HCT116 (cell line): ENCODE measurements at regions not wholly inside any gene's neighbourhood (a gene's known extent, or its start where the extent isn't known, plus 50 kb on each side); places are given as distances from the start of the nearest gene placed in this dataset.

ENCODE experiments used
- ATAC-seq: fragments of 200-7000 bp; cut with Tn5 transposase; 2 replicates; pipeline ENCODE4 v1.9.1; 2020; ENCODE audit warnings: mild to moderate bottlenecking, moderate library complexity
- BruUV-seq: library from RNA; stranded (reverse); fragments of 400-500 nt; replicated peaks from 2 replicates; lab custom pipeline; 2021; lab: Mats Ljungman, UMichigan
- CTCF ChIA-PET: fragments of 300-600 bp; sonication (Branson Sonifier 250); formaldehyde crosslinking; loops from one replicate; lab custom pipeline; 2021; ENCODE audit warnings: antibody characterized with exemption; lab: Charles Lee
- POLR2A ChIA-PET: fragments of 300-600, 350-600 bp; sonication (Branson Sonifier 250); formaldehyde crosslinking; loops from one replicate; lab custom pipeline; 2021; ENCODE audit warnings: antibody characterized with exemption; lab: Charles Lee
- RAD21 ChIA-PET, 2 experiments: fragments of 300-600 bp; sonication (Branson Sonifier 250); formaldehyde crosslinking; loops; one replicate each; lab custom pipeline; 2023; ENCODE audit warnings: low total read pairs in 2 of 2; ENCODE audit not compliant: uncharacterized antibody in 2 of 2, unreplicated experiment in 2 of 2, low non-redundant PET in 1 of 2; lab: Charles Lee
- DNase-seq: peaks from one replicate; pipeline ENCODE4 v3.0.0-alpha.2; 2010; ENCODE audit warnings: low read depth, low spot score
- H2AFZ ChIP-seq: fragments of 200-600 bp; shearing (Covaris generic), sonication (generic); 2 replicates; pipeline ENCODE4 v1.6.1; 2017; ENCODE audit warnings: low read depth, mixed run types, mixed read lengths, antibody characterized with exemption, low read length; ENCODE audit not compliant: poor library complexity, severe bottlenecking
- H3K27ac ChIP-seq: 2 replicates; pipeline ENCODE4 v1.5.1; 2012; ENCODE audit warnings: low read depth, low read length
- H3K27me3 ChIP-seq: fragments of 200-600 bp; sonication (generic); 2 replicates; pipeline ENCODE4 v1.6.1; 2016; ENCODE audit warnings: mixed run types, low read length, mixed read lengths; ENCODE audit not compliant: insufficient read depth
- H3K36me3 ChIP-seq, 2 experiments: fragments of 200-500 bp in 1 of 2; fragments of 200-600 bp in 1 of 2; sonication (Bioruptor generic) in 1 of 2; sonication (generic) in 1 of 2; 2 replicates each; pipeline versions ENCODE4 v1.5.1 to v1.6.1; 2014 to 2016; ENCODE audit warnings: low read length in 2 of 2, inconsistent platforms in 1 of 2, mixed read lengths in 1 of 2, mixed run types in 1 of 2; ENCODE audit not compliant: insufficient read depth in 2 of 2, control insufficient read depth in 1 of 2
- H3K4me1 ChIP-seq, 2 experiments: fragments of 200-600 bp in 1 of 2; sonication (generic) in 1 of 2; 2 replicates each; pipeline versions ENCODE4 v1.5.1 to v1.6.1; 2012 to 2017; ENCODE audit warnings: low read length in 2 of 2, inconsistent platforms in 1 of 2, mild to moderate bottlenecking in 1 of 2, mixed read lengths in 1 of 2, mixed run types in 1 of 2, moderate library complexity in 1 of 2; ENCODE audit not compliant: insufficient read depth in 2 of 2, control insufficient read depth in 1 of 2
- H3K4me2 ChIP-seq: fragments of 200-600 bp; sonication (generic); 2 replicates; pipeline ENCODE4 v1.6.1; 2017; ENCODE audit warnings: mixed run types, low read length, mixed read lengths
- H3K4me3 ChIP-seq, 2 experiments: fragments of 200-600 bp in 1 of 2; sonication (generic) in 1 of 2; replicated peaks in 1 of 2; 2 replicates each; pipeline ENCODE4 v1.5.1; 2011 to 2016; ENCODE audit warnings: low read length in 2 of 2, control low read depth in 1 of 2, low read depth in 1 of 2, mild to moderate bottlenecking in 1 of 2, mixed read lengths in 1 of 2, mixed run types in 1 of 2
- H3K79me2 ChIP-seq: fragments of 200-600 bp; sonication (generic); 2 replicates; pipeline ENCODE4 v1.6.1; 2017; ENCODE audit warnings: mild to moderate bottlenecking, mixed run types, low read length, moderate library complexity, mixed read lengths; ENCODE audit not compliant: insufficient read depth
- H3K9ac ChIP-seq: fragments of 200-600 bp; sonication (generic); 2 replicates; pipeline ENCODE4 v1.6.1; 2016; ENCODE audit warnings: low read length, mixed read lengths
- H3K9me2 ChIP-seq: fragments of 200-600 bp; sonication (generic), shearing (Covaris generic); 2 replicates; pipeline ENCODE4 v1.6.1; 2017; ENCODE audit warnings: mixed run types, mild to moderate bottlenecking, moderate library complexity; ENCODE audit not compliant: insufficient read depth
- H3K9me3 ChIP-seq, 2 experiments: fragments of 200-500 bp in 1 of 2; fragments of 200-600 bp in 1 of 2; sonication (Bioruptor generic) in 1 of 2; sonication (generic) in 1 of 2; 2 replicates each; pipeline ENCODE4 v1.6.1; 2014 to 2017; ENCODE audit warnings: low read length in 2 of 2, mixed read lengths in 2 of 2, inconsistent platforms in 1 of 2, low read depth in 1 of 2, mild to moderate bottlenecking in 1 of 2, mixed run types in 1 of 2, moderate library complexity in 1 of 2; ENCODE audit not compliant: control insufficient read depth in 1 of 2, insufficient read depth in 1 of 2
- H4K20me1 ChIP-seq: fragments of 200-600 bp; sonication (generic), shearing (Covaris generic); 2 replicates; pipeline ENCODE4 v1.6.1; 2017; ENCODE audit warnings: mixed run types, mild to moderate bottlenecking, moderate library complexity; ENCODE audit not compliant: insufficient read depth
- ATF3 ChIP-seq: IDR thresholded peaks from 2 replicates; pipeline ENCODE4 v1.6.1; 2012
- CBX3 ChIP-seq: IDR thresholded peaks from 2 replicates; pipeline ENCODE4 v1.6.1; 2012; ENCODE audit warnings: low read depth
- CEBPB ChIP-seq: IDR thresholded peaks from 2 replicates; pipeline ENCODE4 v1.6.1; 2012; ENCODE audit warnings: low read depth
- CTCF ChIP-seq, 3 experiments: fragments of 200-600 bp in 1 of 3; sonication (generic) in 1 of 3; IDR thresholded peaks in 2 of 3; conservative IDR thresholded peaks in 1 of 3; 2 replicates each; pipeline ENCODE4 v1.5.1; 2012 to 2017; ENCODE audit warnings: low read depth in 2 of 3, low read length in 2 of 3, antibody characterized with exemption in 1 of 3, borderline replicate concordance in 1 of 3, control low read depth in 1 of 3, mild to moderate bottlenecking in 1 of 3, mixed read lengths in 1 of 3, mixed run types in 1 of 3, moderate library complexity in 1 of 3; ENCODE audit not compliant: insufficient read depth in 1 of 3
- EGR1 ChIP-seq: IDR thresholded peaks from 2 replicates; pipeline ENCODE4 v1.6.1; 2012; ENCODE audit warnings: low read depth
- EZH2phosphoT487 ChIP-seq: fragments of 200-600 bp; IDR thresholded peaks from 2 replicates; pipeline ENCODE4 v1.6.1; 2018; ENCODE audit warnings: antibody characterized with exemption, borderline replicate concordance
- JUND ChIP-seq: IDR thresholded peaks from 2 replicates; pipeline ENCODE4 v1.6.1; 2012
- POLR2AphosphoS5 ChIP-seq: IDR thresholded peaks from 2 replicates; pipeline ENCODE4 v1.6.1; 2011; ENCODE audit warnings: mild to moderate bottlenecking, low read depth, low read length, moderate library complexity
- REST ChIP-seq: IDR thresholded peaks from 2 replicates; pipeline ENCODE4 v1.6.1; 2012; ENCODE audit warnings: low read depth
- SP1 ChIP-seq: IDR thresholded peaks from 2 replicates; pipeline ENCODE4 v1.6.1; 2012; ENCODE audit warnings: low read depth
- TCF7L2 ChIP-seq: IDR thresholded peaks from 2 replicates; pipeline ENCODE4 v1.7.0; 2011; ENCODE audit warnings: borderline replicate concordance, inconsistent platforms; ENCODE audit not compliant: insufficient read depth, insufficient read length; ENCODE audit errors: extremely low read depth
- YY1 ChIP-seq: IDR thresholded peaks from 2 replicates; pipeline ENCODE4 v1.6.1; 2011; ENCODE audit warnings: low read length, low read depth, moderate library complexity, mild to moderate bottlenecking; ENCODE audit not compliant: insufficient replicate concordance; ENCODE audit errors: extremely low read depth
- ZFX ChIP-seq: fragments of 450-650 bp; IDR thresholded peaks from 2 replicates; pipeline ENCODE4 v1.6.1; 2017
- intact Hi-C: fragments of 100-400 bp; cut with micrococcal nuclease; formaldehyde crosslinking; loops from 2 replicates; pipeline ENCODE4 v1.10.0; 2022

- Histone ChIP-seq H3K9me2 (no peaks in the 10 kb centered on the region), H3K9ac (no peak overlapping the region), H3K27ac (no peak overlapping the region), H3K27me3 (no peaks in the 10 kb centered on the region), H2AFZ (no peak overlapping the region), H3K4me2 (no peak overlapping the region), H3K4me1 (no peaks in the 10 kb centered on the region), H3K4me3 (no peak overlapping the region), H3K36me3 (no peaks in the 10 kb centered on the region), H4K20me1 (no peaks in the 10 kb centered on the region), H3K79me2 (no peaks in the 10 kb centered on the region), H3K9me3 (no peaks in the 10 kb centered on the region)
- ChIA-PET CTCF (no interaction called here), POLR2A (no interaction called here), RAD21 (no interaction called here)
- no peak for TF ChIP-seq CEBPB
- no peak for DNase-seq
- no peak for ATAC-seq
- BruUV-seq, result no TSS peak
- intact Hi-C loops, result no loop called here
Measured at GRCh38 chr3:147809206-147809605, 400.0 kb downstream of the ZIC1 start.

GRCh38 chr3:147812186-147812911, 403.2 kb downstream of the ZIC1 start:
- ChIA-PET POLR2A (no interaction called here), CTCF (no interaction called here), RAD21 (no interaction called here)
- ATAC-seq (no peak), DNase-seq (no peak)
- no peaks in the 10 kb centered on the region for H3K9me3 ChIP-seq
- H3K27me3 ChIP-seq, result no peaks in the 10 kb centered on the region
- no peaks in the 10 kb centered on the region for H4K20me1 ChIP-seq
- no peak overlapping the region for H2AFZ ChIP-seq
- no peaks in the 10 kb centered on the region for H3K36me3 ChIP-seq
- no peak overlapping the region for H3K4me3 ChIP-seq
- no peak overlapping the region for H3K27ac ChIP-seq
- peaks cover 0 to 5% of the 10 kb centered on the region in 2 experiments; a peak in 1 of 4 replicates for H3K4me1 ChIP-seq
- no peaks in the 10 kb centered on the region for H3K79me2 ChIP-seq
- no TSS peak for BruUV-seq
- no peak overlapping the region for H3K9ac ChIP-seq
- intact Hi-C loops, result no loop called here
- no peaks in the 10 kb centered on the region for H3K9me2 ChIP-seq
- H3K4me2 ChIP-seq, result no peak overlapping the region
- TF ChIP-seq CTCF (IDR thresholded peaks at IDR 0.05 in 2 of 3, conservative IDR thresholded peaks at IDR 0.05 in 1 of 3; ENCODE audit: borderline replicate concordance in 1 of 3, insufficient read depth in 1 of 3, low read depth in 2 of 3, low read length in 2 of 3) (no peak), CEBPB (no peak), ATF3 (no peak), SP1 (no peak), REST (no peak), CBX3 (no peak), EZH2phosphoT487 (no peak), YY1 (no peak), POLR2AphosphoS5 (no peak), TCF7L2 (no peak), ZFX (no peak), JUND (no peak), EGR1 (no peak)
